ENCODE measurements at regions not wholly inside any gene's neighbourhood (a gene's known extent, or its start where the extent isn't known, plus 50 kb on each side); places are given as distances from the start of the nearest gene placed in this dataset.

GRCh38 chr15:61634837-61635236 lies 405.7 kb upstream of the RORA start:
- TF ChIP-seq CTCF (IDR thresholded peaks at IDR 0.05) (no peak), POLR2A (IDR thresholded peaks at IDR 0.05) (no peak)
